ENCODE measurements at regions not wholly inside any gene's neighbourhood (a gene's known extent, or its start where the extent isn't known, plus 50 kb on each side); places are given as distances from the start of the nearest gene placed in this dataset.

DNA sequence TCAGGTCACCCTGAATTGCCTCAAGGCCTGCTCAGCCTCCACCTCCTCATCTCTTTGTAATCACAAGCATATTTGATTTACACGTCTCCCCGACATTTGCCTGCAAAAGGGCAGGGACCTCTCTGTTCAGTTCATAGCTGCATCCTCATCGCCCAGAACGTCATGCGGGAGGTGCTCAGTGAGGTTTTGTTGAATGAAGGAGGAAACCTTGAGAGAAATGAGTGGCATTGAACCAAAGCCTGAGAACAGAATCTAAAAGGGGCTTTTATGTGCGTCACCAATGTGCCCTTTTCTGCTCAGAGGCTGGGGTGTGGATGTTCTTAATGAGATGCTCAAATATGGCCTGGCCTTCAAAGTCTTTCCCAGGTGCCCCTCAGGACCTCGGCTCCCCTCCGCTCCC lies 50.0 kb upstream of the LHX5 start:
- no peak for TF ChIP-seq SPI1 (IDR thresholded peaks at IDR 0.05; ENCODE audit: borderline replicate concordance, low read depth)
- no peak for TF ChIP-seq POLR2AphosphoS5 (IDR thresholded peaks at IDR 0.05; ENCODE audit: low read depth)
- no peak for TF ChIP-seq GABPA (IDR thresholded peaks at IDR 0.05; ENCODE audit: low read depth)
- TF ChIP-seq, protein P1, sequence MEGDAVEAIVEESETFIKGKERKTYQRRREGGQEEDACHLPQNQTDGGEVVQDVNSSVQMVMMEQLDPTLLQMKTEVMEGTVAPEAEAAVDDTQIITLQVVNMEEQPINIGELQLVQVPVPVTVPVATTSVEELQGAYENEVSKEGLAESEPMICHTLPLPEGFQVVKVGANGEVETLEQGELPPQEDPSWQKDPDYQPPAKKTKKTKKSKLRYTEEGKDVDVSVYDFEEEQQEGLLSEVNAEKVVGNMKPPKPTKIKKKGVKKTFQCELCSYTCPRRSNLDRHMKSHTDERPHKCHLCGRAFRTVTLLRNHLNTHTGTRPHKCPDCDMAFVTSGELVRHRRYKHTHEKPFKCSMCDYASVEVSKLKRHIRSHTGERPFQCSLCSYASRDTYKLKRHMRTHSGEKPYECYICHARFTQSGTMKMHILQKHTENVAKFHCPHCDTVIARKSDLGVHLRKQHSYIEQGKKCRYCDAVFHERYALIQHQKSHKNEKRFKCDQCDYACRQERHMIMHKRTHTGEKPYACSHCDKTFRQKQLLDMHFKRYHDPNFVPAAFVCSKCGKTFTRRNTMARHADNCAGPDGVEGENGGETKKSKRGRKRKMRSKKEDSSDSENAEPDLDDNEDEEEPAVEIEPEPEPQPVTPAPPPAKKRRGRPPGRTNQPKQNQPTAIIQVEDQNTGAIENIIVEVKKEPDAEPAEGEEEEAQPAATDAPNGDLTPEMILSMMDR (IDR thresholded peaks at IDR 0.05; ENCODE audit: insufficient read depth, low read length): no peak
- TF ChIP-seq, protein P2, sequence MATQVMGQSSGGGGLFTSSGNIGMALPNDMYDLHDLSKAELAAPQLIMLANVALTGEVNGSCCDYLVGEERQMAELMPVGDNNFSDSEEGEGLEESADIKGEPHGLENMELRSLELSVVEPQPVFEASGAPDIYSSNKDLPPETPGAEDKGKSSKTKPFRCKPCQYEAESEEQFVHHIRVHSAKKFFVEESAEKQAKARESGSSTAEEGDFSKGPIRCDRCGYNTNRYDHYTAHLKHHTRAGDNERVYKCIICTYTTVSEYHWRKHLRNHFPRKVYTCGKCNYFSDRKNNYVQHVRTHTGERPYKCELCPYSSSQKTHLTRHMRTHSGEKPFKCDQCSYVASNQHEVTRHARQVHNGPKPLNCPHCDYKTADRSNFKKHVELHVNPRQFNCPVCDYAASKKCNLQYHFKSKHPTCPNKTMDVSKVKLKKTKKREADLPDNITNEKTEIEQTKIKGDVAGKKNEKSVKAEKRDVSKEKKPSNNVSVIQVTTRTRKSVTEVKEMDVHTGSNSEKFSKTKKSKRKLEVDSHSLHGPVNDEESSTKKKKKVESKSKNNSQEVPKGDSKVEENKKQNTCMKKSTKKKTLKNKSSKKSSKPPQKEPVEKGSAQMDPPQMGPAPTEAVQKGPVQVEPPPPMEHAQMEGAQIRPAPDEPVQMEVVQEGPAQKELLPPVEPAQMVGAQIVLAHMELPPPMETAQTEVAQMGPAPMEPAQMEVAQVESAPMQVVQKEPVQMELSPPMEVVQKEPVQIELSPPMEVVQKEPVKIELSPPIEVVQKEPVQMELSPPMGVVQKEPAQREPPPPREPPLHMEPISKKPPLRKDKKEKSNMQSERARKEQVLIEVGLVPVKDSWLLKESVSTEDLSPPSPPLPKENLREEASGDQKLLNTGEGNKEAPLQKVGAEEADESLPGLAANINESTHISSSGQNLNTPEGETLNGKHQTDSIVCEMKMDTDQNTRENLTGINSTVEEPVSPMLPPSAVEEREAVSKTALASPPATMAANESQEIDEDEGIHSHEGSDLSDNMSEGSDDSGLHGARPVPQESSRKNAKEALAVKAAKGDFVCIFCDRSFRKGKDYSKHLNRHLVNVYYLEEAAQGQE (IDR thresholded peaks at IDR 0.05; ENCODE audit: insufficient replicate concordance, low read depth): no peak
- H3K4me3 ChIP-seq (replicated peaks; ENCODE audit: insufficient read depth, low read length): no peak overlapping the region
- H3K27ac ChIP-seq (replicated peaks): no peak overlapping the region
- H3K27me3 ChIP-seq (ENCODE audit: insufficient read depth, poor library complexity, severe bottlenecking): peaks cover 33% of the 10 kb centered on the region
- no peak for DNase-seq (ENCODE audit: low read depth in 1 of 2, low spot score in 1 of 2)

Data from HL-60 (cell line).